ENCODE measurements at regions not wholly inside any gene's neighbourhood (a gene's known extent, or its start where the extent isn't known, plus 50 kb on each side); places are given as distances from the start of the nearest gene placed in this dataset.
"Not testable (repeated sequence)": the region's sequence is repeated elsewhere in the genome, so short reads cannot be mapped to it uniquely, and the experiment has no call there.

DNA sequence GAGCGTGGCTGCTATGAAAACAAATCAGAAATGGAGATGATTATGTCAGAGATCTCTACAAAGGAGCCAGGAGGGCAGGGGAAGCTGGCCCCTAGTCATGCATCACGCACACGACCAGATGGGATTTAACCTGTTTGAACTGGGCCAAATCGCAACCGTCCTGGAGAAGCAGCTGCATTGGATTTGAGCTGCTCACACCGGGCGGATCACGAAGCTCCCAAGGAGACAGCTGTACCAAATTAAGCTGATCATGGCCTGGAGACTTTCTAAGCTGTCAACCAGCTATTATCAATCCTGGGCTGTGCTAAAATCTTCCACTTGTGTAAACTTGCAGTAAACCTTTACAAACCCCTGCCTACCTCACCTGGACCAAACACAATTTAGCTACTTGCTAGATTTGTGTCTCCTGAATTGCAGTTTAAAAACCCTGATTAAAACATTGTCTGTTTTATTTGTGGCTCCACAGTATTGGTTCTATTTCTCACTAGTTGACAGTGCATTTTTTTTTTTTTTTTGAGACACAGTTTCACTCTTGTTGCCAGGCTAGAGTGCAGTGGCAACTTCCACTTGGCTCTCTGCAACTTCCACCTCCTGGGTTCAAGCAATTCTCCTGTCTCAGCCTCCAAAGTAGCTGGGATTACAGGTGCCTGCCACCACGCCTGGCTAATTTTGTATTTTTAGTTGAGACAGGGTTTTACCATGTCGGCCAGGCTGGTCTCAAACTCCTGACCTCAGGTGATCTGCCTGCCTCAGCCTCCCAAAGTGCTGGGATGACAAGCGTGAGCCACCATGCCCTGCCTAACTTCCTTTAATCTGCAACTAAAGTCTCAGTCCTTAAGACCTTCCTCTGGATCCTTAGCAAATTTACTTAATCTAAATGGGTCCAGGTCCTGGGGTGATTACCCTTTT lies 98.3 kb upstream of the GRIN2A start:
- Mint-ChIP-seq H3K36me3 (ENCODE audit: low read depth) (no peaks in the 10 kb centered on the region), H3K27ac (no peak overlapping the region), H3K4me3 (no peak overlapping the region), H3K9me3 (peaks cover 46% of the 10 kb centered on the region), H3K27me3 (ENCODE audit: insufficient read depth) (peaks cover 8% of the 10 kb centered on the region), H3K4me1 (ENCODE audit: low read depth) (no peaks in the 10 kb centered on the region)
- no peak for DNase-seq
- TF ChIP-seq, protein P1, sequence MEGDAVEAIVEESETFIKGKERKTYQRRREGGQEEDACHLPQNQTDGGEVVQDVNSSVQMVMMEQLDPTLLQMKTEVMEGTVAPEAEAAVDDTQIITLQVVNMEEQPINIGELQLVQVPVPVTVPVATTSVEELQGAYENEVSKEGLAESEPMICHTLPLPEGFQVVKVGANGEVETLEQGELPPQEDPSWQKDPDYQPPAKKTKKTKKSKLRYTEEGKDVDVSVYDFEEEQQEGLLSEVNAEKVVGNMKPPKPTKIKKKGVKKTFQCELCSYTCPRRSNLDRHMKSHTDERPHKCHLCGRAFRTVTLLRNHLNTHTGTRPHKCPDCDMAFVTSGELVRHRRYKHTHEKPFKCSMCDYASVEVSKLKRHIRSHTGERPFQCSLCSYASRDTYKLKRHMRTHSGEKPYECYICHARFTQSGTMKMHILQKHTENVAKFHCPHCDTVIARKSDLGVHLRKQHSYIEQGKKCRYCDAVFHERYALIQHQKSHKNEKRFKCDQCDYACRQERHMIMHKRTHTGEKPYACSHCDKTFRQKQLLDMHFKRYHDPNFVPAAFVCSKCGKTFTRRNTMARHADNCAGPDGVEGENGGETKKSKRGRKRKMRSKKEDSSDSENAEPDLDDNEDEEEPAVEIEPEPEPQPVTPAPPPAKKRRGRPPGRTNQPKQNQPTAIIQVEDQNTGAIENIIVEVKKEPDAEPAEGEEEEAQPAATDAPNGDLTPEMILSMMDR (IDR thresholded peaks at IDR 0.05) = no peak

DNA sequence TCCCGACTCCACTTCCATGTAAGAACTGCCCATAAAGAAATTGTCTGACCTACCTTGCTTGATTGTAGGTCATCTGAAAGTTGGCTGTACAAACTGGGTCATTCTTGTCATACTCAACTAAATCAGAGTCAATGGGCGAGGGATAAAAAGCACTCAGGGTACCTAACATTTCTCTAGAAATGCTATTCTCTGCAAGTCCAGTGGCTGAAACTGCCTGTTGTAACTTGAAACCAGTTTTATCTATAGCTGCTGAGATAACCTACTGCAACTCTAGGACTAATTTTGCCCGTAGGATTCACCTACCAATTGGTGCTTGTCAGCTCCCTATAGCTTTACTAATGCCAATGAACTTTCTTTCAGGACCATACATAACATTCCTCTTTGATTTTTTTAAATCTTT lies 100.1 kb upstream of the GRIN2A start:
- no peaks in the 10 kb centered on the region for H3K36me3 Mint-ChIP-seq (ENCODE audit: low read depth)
- H3K4me1 Mint-ChIP-seq (ENCODE audit: low read depth) = no peaks in the 10 kb centered on the region
- no peak overlapping the region for H3K27ac Mint-ChIP-seq
- no peak for DNase-seq
- TF ChIP-seq, protein P1 (IDR thresholded peaks at IDR 0.05) = no peak
- peaks cover 33% of the 10 kb centered on the region for H3K9me3 Mint-ChIP-seq
- H3K4me3 Mint-ChIP-seq = no peak overlapping the region
- peaks cover 11% of the 10 kb centered on the region for H3K27me3 Mint-ChIP-seq (ENCODE audit: insufficient read depth)

DNA sequence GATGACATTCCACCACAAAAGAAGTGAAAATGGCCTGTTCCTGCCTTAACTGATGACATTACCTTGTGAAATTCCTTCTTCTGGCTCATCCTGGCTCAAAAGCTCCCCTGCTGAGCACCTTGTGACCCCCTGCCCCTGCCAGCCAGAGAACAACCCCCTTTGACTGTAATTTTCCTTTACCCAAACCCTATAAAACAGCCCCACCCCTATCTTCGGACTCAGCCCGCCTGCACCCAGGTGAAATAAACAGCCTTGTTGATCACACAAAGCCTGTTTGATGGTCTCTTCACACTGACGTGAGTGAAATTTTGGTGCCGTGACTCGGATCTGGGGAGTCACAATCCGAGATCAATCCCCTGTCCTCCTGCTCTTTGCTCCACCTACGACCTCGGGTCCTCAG lies 101.0 kb upstream of the GRIN2A start:
- not testable (repeated sequence) for H3K4me3 Mint-ChIP-seq; H3K4me1 Mint-ChIP-seq (ENCODE audit: low read depth); DNase-seq; H3K27ac Mint-ChIP-seq; H3K36me3 Mint-ChIP-seq (ENCODE audit: low read depth)
- Mint-ChIP-seq H3K9me3 (peaks cover 26% of the 10 kb centered on the region), H3K27me3 (ENCODE audit: insufficient read depth) (peaks cover 11% of the 10 kb centered on the region)

DNA sequence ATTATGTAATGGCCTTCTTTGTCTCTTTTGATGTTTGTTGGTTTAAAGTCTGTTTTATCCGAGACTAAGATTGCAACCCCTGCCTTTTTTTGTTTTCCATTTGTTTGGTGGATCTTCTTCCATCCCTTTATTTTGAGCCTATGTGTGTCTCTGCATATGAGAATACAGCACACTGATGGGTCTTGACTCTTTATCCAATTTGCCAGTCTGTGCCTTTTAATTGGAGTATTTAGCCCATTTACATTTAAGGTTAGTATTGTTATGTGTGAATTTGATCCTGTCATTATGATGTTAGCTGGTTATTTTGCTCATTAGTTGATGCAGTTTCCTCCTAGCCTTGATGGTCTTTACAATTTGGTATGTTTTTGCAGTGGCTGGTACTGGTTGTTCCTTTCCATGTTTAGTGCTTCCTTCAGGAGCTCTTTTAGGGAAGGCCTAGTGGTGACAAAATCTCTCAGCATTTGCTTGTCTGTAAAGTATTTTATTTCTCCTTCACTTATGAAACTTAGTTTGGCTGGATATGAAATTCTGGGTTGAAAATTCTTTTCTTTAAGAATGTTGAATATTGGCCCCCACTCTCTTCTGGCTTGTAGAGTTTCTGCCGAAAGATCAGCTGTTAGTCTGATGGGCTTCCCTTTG lies 95.3 kb upstream of the ATF7IP2 start:
- DNase-seq = not testable (repeated sequence)

DNA sequence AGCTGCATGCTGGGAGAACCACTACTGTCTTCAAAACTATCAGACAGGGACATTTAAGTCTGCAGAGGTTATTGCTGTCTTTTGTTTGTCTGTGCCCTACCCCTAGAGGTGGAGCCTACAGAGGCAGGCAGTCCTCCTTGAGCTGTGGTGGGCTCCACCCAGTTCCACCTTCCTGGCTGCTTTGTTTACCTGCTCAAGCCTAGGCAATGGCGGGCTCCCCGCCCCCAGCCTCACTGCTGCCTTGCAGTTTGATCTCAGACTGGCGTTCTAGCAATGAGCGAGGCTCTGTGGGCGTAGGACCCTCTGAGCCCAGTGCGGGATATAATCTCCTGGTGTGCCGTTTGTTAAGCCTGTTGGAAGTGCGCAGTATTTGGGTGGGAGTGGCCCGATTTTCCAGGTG lies 93.7 kb upstream of the ATF7IP2 start:
- H3K4me3 Mint-ChIP-seq; H3K36me3 Mint-ChIP-seq (ENCODE audit: low read depth); H3K27ac Mint-ChIP-seq; DNase-seq; H3K4me1 Mint-ChIP-seq (ENCODE audit: low read depth); H3K27me3 Mint-ChIP-seq (ENCODE audit: insufficient read depth): not testable (repeated sequence)
- H3K9me3 Mint-ChIP-seq = peaks cover 35% of the 10 kb centered on the region

More for the DNA sequence above, 95.3 kb upstream of the ATF7IP2 start:
- H3K4me3 Mint-ChIP-seq; H3K27me3 Mint-ChIP-seq (ENCODE audit: insufficient read depth); H3K36me3 Mint-ChIP-seq (ENCODE audit: low read depth); H3K4me1 Mint-ChIP-seq (ENCODE audit: low read depth); H3K27ac Mint-ChIP-seq: not testable (repeated sequence)
- peaks cover 27% of the 10 kb centered on the region for H3K9me3 Mint-ChIP-seq

DNA sequence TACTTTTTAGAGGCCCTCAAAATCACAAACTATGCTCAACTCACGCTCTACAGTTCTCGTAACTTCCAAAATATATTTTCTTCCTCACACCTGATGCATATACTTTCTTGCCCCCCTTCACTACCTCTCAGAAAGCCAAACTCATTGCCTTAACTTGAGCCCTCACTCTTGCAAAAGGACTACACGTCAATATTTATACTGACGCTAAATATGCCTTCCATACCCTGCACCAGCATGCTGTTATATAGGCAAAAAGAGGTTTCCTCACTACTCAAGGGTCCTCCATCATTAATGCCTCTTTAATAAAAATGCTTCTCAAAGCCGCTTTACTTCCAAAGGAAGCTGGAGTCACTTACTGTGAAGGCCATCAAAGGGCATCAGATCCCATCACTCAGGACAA lies 92.9 kb upstream of the ATF7IP2 start:
- not testable (repeated sequence) for DNase-seq; H3K27me3 Mint-ChIP-seq (ENCODE audit: insufficient read depth); H3K4me3 Mint-ChIP-seq; H3K27ac Mint-ChIP-seq; H3K36me3 Mint-ChIP-seq (ENCODE audit: low read depth); H3K4me1 Mint-ChIP-seq (ENCODE audit: low read depth)
- peaks cover 38% of the 10 kb centered on the region for H3K9me3 Mint-ChIP-seq

DNA sequence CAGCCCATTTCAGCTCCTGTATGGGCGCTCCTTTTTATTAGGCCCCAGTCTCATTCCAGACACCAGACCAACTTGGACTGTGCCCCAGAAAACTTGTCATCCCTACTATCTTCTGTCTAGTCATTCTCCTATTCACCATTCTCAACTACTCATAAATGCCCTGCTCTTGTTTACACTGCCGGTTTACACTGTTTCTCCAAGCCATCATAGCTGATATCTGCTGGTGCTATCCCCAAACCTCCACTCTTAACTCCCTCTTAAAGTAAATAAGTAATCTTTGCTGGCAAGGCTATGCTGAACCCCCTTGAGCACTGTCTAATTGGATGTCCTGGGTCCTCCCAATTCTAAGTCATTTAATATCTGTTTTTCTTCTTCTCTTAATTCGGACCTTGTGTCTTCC lies 91.7 kb upstream of the ATF7IP2 start:
- H3K36me3 Mint-ChIP-seq (ENCODE audit: low read depth); H3K4me1 Mint-ChIP-seq (ENCODE audit: low read depth); H3K27me3 Mint-ChIP-seq (ENCODE audit: insufficient read depth); H3K27ac Mint-ChIP-seq; H3K4me3 Mint-ChIP-seq; DNase-seq: not testable (repeated sequence)
- H3K9me3 Mint-ChIP-seq = peaks cover 43% of the 10 kb centered on the region

DNA sequence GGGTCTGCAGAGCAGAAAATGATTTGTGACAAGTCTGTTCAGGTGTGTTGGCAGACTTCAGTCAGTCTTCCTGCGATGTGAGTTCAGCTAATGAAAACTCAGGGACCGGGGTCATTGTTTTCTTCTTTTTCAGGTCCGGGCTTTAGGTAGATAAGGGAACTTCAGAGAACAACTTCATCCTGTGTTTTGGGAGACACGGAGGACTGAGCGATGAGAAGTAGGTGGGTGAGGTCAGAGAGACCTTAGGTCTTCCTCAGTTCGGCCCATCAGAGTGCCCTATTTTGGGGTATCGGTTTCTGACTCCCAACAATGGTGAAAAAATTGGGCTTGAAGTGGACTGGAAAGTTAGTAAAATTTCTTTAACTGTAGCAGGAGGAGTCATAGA lies 88.9 kb upstream of the ATF7IP2 start:
- H3K27me3 Mint-ChIP-seq (ENCODE audit: insufficient read depth) = peaks cover 1% of the 10 kb centered on the region

More for the DNA sequence above, 88.9 kb upstream of the ATF7IP2 start:
- peaks cover 5% of the 10 kb centered on the region; the same call in 1 of the 2 replicates for H3K36me3 Mint-ChIP-seq (ENCODE audit: low read depth)
- no peak for DNase-seq
- H3K4me3 Mint-ChIP-seq = no peak overlapping the region
- H3K27ac Mint-ChIP-seq = no peak overlapping the region
- TF ChIP-seq, protein P1 (IDR thresholded peaks at IDR 0.05) = no peak
- H3K4me1 Mint-ChIP-seq (ENCODE audit: low read depth) = no peaks in the 10 kb centered on the region
- peaks cover 39% of the 10 kb centered on the region for H3K9me3 Mint-ChIP-seq

Measured in HFFc6 (cell line).